SK-MEL-5 (cell line): ENCODE measurements at regions not wholly inside any gene's neighbourhood (a gene's known extent, or its start where the extent isn't known, plus 50 kb on each side); places are given as distances from the start of the nearest gene placed in this dataset.
"Not testable (repeated sequence)": the region's sequence is repeated elsewhere in the genome, so short reads cannot be mapped to it uniquely, and the experiment has no call there.

Source experiments
- DNase-seq: peaks from one replicate; pipeline ENCODE4 v3.0.0-alpha.2; 2016; ENCODE audit warnings: low read depth, low spot score
- in situ Hi-C: cut with HindIII; loops from 2 replicates; pipeline ENCODE4 v1.10.0; 2016; ENCODE audit warnings: low sequenced_read_pairs, high pct_unique_total_duplicates, low pct_unique_long_range_greater_than_20kb

- in situ Hi-C loops: no loop called here
- DNase-seq: peak; percentile 88
These were observed 135.0 kb downstream of the RALA start for GRCh38 chr7:39758234-39758970.

DNA sequence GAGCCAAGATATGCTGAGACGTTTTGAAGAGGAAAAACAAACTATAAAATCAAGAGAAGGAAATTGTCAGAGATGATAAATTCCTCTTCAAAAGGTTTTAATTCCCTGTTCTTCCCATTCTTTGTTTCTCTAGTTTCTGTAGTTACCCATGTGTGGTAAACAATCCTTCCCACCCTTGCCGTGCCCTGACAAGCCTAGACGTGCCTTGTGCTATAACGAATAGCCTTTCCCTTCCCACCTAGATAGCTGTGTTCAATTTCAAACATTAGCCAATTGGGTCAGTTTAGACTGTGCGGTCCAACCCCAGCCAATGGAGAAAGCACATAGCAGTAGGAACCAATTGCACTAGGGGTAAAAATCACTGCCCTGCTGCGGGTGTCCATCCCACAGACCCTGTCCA lies 138.1 kb downstream of the RALA start:
- in situ Hi-C loops: no loop called here
- DNase-seq: no peak

DNA sequence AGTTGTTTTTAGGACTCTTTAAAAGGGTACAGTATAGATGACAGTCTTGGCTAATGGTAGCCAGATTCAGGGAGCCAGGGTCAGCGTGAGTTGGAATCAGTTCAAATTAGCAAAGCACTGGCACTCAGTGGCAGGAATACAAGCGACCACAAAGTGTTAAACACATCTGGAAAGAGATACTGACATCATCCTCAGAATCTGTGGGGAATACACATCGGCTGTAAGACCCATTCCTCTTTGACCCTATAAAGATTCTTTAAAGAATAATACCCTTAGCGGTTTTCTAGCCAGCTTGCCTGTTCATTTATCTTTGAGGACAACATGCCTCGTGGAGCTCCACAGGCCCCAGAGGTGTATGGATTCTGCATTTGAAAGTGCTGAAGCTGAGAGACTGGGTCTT lies 139.1 kb downstream of the RALA start:
- in situ Hi-C loops, DNase-seq: not testable (repeated sequence)

- in situ Hi-C loops: not testable (repeated sequence)
These were observed 139.5 kb downstream of the RALA start for GRCh38 chr7:39762881-39763280.

GRCh38 chr7:39765833-39766232 lies 142.5 kb downstream of the RALA start:
- in situ Hi-C loops: not testable (repeated sequence)

More at GRCh38 chr7:39762881-39763280, 139.5 kb downstream of the RALA start:
- DNase-seq: not testable (repeated sequence)

DNA sequence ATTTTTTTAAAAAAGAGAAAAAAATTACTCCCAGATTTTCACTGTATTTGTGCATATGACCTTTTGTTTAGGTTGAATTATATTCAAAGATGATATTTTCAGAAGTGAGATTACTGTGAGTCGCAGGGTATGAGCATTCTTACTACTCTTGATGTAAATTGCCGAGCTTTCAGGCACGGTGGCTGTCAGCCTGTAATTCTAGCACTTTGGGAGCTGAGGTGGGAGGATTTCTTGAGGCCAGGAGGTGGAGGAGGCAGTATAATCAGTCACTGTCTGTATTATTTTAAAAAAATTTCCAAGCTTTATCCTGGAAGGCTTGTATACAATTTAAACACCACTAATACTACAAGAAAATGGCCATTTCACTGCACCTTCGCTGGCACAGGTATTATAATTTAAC lies 145.1 kb downstream of the RALA start:
- DNase-seq, in situ Hi-C loops: not testable (repeated sequence)

More at GRCh38 chr7:39765833-39766232, 142.5 kb downstream of the RALA start:
- not testable (repeated sequence) for DNase-seq

DNA sequence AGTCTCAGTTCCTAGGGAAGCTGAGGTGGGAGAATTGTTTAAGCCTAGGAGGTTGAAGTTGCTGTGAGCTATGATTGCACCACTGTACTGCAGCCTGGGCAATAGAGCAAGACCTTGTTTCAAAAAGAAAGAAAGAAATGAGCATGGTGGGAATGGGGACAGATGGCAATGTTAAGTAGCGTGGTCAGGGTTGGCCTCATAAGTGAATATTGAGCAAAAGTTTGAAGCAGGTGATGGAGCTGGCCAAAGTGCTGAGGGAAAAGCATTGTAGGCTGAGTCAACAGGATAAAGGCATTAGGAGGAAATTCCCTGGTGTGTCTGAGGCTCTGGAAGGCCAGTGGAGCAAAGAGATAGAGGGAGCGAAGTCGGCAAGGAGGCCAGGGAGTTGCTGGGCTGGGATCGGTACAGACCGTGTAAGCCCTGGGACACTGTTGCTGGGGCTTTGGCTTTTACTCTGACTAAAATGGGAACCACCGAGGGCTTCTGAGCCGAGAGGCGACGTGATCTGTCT lies 151.0 kb downstream of the RALA start:
- in situ Hi-C loops, DNase-seq: not testable (repeated sequence)

GRCh38 chr7:39781557-39781956 lies 158.2 kb downstream of the RALA start:
- DNase-seq, in situ Hi-C loops: not testable (repeated sequence)

DNA sequence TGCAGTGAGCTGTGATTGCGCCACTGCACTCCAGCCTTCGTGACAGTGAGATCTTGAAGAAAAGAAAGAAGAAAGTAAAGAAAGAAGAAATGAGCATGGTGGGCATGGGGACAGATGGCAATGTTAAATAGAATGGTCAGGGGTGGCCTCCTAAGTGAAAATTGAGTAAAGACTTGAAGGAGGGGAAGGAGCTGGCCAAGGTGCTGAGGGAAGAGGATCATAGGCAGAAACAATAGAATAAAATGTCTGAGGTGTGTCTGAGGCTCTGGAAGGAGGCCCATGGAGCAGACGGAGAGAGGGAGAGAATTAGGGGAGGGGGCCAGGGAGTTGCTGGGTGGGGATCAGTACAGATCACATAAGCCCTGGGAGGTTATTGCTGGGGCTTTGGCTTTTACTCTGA lies 163.1 kb downstream of the RALA start:
- not testable (repeated sequence) for DNase-seq

DNA sequence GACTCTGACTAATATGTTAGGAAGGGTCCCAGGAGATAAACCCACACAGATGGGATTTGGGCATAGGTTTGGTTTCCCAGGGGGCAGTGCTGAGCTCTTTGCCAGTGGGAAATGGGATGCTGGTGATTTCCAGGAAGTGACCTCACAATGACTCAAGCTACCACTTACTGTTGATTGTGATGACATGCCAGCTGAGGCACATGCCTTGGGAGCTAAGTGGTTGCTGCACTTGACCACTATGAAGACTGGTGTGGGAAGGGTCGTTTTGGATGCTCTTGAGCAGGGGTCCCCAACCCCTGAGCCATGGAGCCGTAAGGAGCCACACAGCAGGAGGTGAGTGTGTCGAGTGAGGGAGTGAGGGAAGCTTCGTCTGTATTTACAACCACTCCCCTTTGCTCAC lies 159.0 kb upstream of the CDK13 start:
- in situ Hi-C loops, DNase-seq: not testable (repeated sequence)

More for the DNA sequence above, 163.1 kb downstream of the RALA start:
- in situ Hi-C loops: not testable (repeated sequence)

DNA sequence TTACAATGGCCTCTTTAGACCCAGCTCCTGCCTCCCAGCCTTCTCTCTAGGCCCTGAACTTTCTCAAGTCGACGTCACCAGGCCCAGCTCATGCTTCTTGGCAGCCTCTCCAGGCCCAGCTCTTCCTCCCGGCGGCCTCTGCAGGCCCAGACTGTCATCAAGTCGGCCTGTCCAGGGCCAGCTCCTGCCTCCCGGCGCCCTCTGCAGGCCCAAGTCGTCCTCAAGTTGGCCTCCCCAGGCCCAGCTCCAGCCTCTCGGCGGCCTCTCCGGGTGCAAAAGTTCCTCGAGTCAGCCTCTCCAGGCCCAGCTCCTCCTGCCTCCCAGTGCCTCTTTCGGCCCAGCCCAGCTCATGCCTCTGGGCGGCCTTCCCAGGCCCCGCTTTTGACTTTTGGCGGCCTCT lies 158.1 kb upstream of the CDK13 start:
- in situ Hi-C loops: not testable (repeated sequence)

DNA sequence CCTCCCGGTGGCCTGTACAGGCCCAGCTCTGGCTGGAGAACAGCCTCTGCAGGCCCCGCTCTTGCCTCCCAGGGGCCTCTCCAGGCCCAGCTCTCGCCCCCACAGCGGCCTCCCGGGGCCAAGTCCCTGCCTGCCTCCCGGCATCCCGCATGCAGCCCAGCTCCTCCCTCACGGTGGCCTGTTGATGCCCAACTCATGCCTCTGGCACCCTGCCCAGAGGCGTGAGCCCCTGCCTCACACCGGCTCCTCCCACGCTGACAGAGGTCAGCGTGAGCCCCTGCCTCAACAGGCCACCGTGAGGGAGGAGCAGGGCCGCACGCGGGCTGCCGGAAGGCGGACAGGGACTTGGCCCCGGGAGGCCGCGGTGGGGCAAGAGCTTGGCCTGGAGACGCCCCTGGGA lies 157.0 kb upstream of the CDK13 start:
- in situ Hi-C loops, DNase-seq: not testable (repeated sequence)

More for the DNA sequence above, 158.1 kb upstream of the CDK13 start:
- peak; percentile 84 for DNase-seq

DNA sequence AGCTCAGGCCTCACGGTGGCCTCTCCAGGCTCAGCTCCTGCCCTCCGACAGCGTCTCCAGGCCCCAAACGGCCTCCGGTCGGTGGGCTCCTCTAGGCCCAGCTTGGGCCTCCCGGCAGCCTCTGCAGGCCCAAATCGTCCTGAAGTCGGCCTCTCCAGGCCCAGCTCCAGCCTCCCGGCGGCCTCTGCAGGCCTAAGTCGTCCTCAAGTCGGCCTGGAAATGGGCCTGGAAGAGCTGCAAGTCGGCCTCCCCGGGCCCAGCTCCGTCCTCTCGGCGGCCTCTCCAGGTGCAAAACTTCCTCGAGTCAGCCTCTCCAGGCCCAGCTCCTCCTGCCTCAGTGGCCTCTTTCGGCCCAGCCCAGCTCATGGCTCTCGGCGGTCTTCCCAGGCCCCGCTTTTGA lies 156.2 kb upstream of the CDK13 start:
- in situ Hi-C loops, DNase-seq: not testable (repeated sequence)

GRCh38 chr7:39796947-39797346 lies 153.1 kb upstream of the CDK13 start:
- in situ Hi-C loops, DNase-seq: not testable (repeated sequence)

- not testable (repeated sequence) for DNase-seq
These were observed 152.0 kb upstream of the CDK13 start for GRCh38 chr7:39798077-39798476.

GRCh38 chr7:39808796-39809481 lies 141.1 kb upstream of the CDK13 start:
- in situ Hi-C loops: no loop called here
- DNase-seq: no peak

More at GRCh38 chr7:39798077-39798476, 152.0 kb upstream of the CDK13 start:
- in situ Hi-C loops: not testable (repeated sequence)

- DNase-seq: no peak
- in situ Hi-C loops: no loop called here
These were observed 139.8 kb upstream of the CDK13 start for GRCh38 chr7:39810204-39810642.

DNA sequence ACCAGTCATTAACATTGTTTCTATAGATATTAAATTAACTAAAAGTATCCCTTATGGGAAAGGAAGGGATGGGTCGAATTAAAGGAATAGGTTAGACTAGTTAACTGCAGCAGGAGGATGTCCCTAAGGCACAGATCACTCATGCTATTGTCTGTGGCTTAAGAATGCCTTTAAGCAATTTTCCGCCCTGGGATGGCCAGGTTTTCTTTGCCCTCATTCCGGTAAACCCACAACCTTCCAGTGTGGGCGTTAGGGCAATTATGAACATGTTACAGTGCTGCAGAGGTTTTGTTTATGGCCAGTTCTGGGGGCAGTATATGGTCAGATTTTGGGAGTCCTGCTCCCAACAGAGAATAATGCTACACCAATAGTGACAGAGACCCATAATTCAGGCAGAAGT lies 139.3 kb upstream of the CDK13 start:
- in situ Hi-C loops: no loop called here
- DNase-seq: no peak
